ENCODE measurements at regions not wholly inside any gene's neighbourhood (a gene's known extent, or its start where the extent isn't known, plus 50 kb on each side); places are given as distances from the start of the nearest gene placed in this dataset.
"Not testable (repeated sequence)": the region's sequence is repeated elsewhere in the genome, so short reads cannot be mapped to it uniquely, and the experiment has no call there.

DNA sequence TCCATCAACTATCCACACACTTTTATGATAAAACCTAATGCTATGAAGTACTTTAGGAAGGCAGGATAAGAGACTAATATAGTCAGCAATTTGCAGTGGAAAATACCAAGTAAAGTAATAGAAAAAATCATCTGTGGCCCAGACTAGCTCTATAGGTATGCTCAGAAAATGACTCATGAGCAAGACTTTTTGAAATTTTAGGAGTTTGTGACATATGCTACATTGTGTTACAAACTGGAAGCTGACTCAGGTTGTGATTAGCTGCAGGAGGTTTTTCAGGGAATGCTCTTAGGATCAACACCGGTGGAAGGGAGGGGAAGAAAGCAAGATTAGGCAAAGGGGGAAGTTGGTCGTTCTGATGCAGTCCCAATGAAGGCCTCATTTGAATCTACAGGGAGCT is 56.1 kb downstream of the FEZF1 start:
- DNase-seq = no peak

DNA sequence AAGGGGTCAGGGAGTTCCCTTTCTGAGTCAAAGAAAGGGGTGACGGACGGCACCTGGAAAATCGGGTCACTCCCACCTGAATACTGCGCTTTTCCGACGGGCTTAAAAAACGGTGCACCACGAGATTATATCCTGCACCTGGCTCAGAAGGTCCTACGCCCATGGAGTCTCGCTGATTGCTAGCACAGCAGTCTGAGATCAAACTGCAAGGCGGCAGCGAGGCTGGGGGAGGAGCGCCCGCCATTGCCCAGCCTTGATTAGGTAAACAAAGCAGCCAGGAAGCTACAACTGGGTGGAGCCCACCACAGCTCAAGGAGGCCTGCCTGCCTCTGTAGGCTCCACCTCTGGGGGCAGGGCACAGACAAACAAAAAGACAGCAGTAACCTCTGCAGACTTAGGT is 65.8 kb downstream of the FEZF1 start:
- not testable (repeated sequence) for DNase-seq

DNA sequence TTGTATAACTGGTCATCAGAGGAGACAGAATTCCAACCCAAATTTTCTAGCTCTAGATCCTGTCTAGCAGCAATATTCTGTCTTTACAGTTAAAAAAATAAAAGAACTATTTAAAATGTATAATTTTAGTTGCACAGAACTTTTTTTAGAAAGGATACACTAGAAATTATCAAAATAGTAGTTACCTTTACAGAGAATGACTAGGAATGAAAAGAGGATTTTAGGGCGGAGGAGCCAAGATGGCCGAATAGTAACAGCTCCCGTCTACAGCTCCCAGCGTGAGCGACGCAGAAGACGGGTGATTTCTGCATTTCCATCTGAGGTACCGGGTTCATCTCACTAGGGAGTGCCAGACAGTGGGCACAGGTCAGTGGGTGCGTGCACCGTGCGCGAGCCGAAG is 66.3 kb downstream of the FEZF1 start:
- not testable (repeated sequence) for DNase-seq

GRCh38 chr7:122225874-122226273 is 78.7 kb downstream of the FEZF1 start:
- no peak for DNase-seq

GRCh38 chr7:122219253-122219865 is 75.3 kb upstream of the AASS start:
- peak; percentile 5 for DNase-seq

DNA sequence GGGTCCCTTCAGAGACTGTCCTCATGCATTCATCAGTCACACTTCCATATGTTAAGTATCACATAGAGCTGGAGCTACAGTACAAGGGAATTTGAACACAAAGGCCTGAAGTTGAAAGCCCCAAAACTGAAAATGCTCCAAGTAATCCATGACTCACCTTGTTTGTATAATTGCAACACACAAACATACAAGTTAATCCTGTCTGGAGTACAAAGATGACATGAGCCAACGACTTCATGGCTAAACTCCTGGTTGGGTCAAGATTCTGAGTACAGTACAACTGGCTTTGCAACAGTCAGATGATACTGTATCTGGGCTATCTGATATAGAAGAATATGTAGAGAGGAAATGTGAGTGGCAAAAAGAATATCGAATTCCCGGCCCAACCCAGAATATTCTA is 73.1 kb upstream of the AASS start:
- no peak for DNase-seq

GRCh38 chr7:122212754-122213153 is 68.7 kb upstream of the AASS start:
- DNase-seq = no peak

GRCh38 chr7:122211362-122211761 is 67.3 kb upstream of the AASS start:
- DNase-seq = no peak

DNA sequence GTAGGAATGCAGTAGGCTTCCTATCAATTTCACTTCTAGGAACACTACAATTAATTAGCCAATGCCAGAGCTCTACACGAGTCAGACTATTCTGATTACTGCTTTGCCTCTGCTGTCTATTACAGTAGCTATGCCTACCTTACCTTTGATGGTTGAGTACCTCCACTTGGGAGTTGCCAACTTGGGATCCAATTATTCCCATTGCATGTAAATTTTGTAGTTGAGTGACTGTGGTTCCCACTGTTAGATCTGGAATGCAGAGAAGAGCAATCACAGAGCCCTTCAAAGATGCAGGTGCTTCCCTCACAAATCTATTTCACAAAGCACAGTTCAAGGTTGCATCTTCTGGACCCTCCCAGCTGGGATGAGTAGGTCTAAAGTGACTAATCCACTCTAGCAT is 62.9 kb upstream of the AASS start:
- DNase-seq = no peak

DNA sequence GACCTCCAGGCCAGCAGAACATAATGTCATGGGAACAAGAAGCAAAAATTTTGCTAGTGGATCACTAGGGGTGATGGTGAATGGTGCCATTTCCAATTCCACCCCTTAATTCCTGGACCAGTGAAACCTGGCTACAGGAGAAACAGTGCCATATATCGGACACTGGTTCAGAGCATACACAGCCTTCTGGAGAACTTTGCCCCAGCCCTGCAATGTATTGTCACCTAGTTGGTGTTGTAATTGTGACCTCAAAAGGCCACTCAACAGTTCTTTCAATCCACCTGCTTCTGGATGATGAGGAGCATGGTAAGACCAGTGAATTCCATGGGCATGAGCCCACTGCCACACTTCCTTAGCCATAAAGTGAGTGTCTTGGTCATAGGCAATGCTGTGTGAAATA is 59.8 kb upstream of the AASS start:
- no peak for DNase-seq

DNA sequence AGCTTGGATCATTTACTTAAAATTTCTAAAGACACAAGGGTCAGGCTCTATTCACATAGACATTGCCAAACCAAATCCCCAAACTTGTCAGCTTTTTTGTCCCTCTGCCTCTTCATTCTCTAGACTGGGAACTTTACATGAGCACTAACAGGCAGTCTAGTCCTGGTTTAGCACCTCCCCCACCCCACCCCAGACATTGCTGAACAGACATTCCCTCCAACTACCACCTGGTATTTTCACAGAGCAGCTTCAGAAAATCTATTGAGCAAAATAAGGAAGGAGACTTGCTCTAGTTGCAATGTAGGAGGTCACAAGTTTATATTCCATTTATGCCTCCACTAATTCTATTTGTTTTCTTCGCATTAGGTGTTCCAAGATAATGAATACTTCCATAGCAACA is 56.8 kb upstream of the AASS start:
- no peak for DNase-seq

DNA sequence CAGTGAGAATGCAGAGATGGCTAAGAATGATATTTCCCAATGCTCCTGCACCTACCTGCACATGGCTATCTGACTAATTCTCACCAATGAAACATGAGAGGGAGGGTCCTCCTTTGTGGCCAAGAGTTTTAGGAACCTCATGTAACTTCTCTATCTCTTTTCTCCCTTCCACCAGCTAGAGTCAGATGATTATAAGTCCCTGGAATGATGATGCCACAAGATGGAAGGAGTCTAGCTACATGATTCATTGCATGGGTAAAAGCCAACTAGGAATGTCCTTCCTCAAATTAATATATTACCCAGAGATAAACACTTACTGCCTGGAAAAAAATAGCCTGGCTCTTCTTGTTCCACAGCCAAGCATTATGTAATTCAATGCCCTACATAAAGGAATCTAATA is 55.1 kb upstream of the AASS start:
- no peak for DNase-seq

DNA sequence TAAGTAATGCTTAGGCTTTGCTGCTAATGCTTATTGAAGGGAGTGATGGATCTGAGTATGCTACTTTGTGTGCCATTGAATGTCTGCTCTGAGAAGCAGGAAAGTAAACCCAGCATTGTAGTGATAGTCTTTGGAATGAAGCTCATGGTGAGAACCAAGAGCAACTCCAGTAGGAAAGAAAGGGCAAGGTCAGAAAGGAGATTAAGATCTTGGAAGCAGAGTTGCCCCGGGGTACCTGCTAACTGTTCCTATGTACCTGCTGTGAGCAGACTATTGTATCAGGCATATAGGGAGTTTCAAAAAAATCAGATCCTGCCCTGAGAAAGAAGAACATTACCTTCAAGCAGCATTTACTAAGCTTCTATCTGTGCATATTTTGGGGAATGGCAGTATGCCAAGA is 54.5 kb upstream of the AASS start:
- DNase-seq = no peak

All from hindlimb muscle (tissue), 1 donor.